ENCODE measurements at regions not wholly inside any gene's neighbourhood (a gene's known extent, or its start where the extent isn't known, plus 50 kb on each side); places are given as distances from the start of the nearest gene placed in this dataset.

- intact Hi-C loops (cut with micrococcal nuclease; ENCODE audit: unreplicated experiment): no loop called here
- Mint-ChIP-seq H3K4me1 (ENCODE audit: low read depth, unreplicated experiment) (no peaks in the 10 kb centered on the region), H3K36me3 (ENCODE audit: insufficient read depth, unreplicated experiment) (no peaks in the 10 kb centered on the region), H3K9me3 (ENCODE audit: unreplicated experiment) (peaks cover 18% of the 10 kb centered on the region), H3K27me3 (ENCODE audit: insufficient read depth, unreplicated experiment) (peaks cover 11% of the 10 kb centered on the region), H3K27ac (ENCODE audit: unreplicated experiment) (no peak overlapping the region), H3K4me3 (ENCODE audit: unreplicated experiment) (no peak overlapping the region)
- Histone ChIP-seq H3K27me3 (replicated peaks; ENCODE audit: control insufficient read depth, insufficient read depth, low read length) (no peaks in the 10 kb centered on the region), H3K9me3 (no peaks in the 10 kb centered on the region), H3K4me3 (ENCODE audit: low read depth, low read length) (no peak overlapping the region), H3K36me3 (ENCODE audit: control insufficient read depth, insufficient read depth, low read length) (no peaks in the 10 kb centered on the region), H3K4me1 (no peaks in the 10 kb centered on the region)
- no peak for TF ChIP-seq CTCF (IDR thresholded peaks at IDR 0.05; ENCODE audit: insufficient read depth in 1 of 2, low read depth in 1 of 2, low read length in 1 of 2, severe bottlenecking in 1 of 2, unreplicated experiment in 1 of 2)
- POLR2A ChIA-PET: no interaction called here
- DNase-seq: no peak
- CTCF ChIA-PET: no interaction called here
- no TSS peak for BruUV-seq (replicated peaks)
Observed at GRCh38 chr22:22984967-22985366, 85.4 kb upstream of the GNAZ start.

- no peak overlapping the region for H3K4me3 Mint-ChIP-seq (ENCODE audit: unreplicated experiment)
- H3K27me3 ChIP-seq (replicated peaks; ENCODE audit: control insufficient read depth, insufficient read depth, low read length): no peaks in the 10 kb centered on the region
- intact Hi-C loops (cut with micrococcal nuclease; ENCODE audit: unreplicated experiment): no loop called here
- no peaks in the 10 kb centered on the region for H3K4me1 ChIP-seq
- peaks cover 18% of the 10 kb centered on the region for H3K9me3 Mint-ChIP-seq (ENCODE audit: unreplicated experiment)
- POLR2A ChIA-PET: no interaction called here
- no peak for DNase-seq
- no peak for TF ChIP-seq CTCF (IDR thresholded peaks at IDR 0.05; ENCODE audit: insufficient read depth in 1 of 2, low read depth in 1 of 2, low read length in 1 of 2, severe bottlenecking in 1 of 2, unreplicated experiment in 1 of 2)
- CTCF ChIA-PET: no interaction called here
- no peaks in the 10 kb centered on the region for H3K9me3 ChIP-seq
- BruUV-seq (replicated peaks): no TSS peak
- H3K4me1 Mint-ChIP-seq (ENCODE audit: low read depth, unreplicated experiment): peaks cover 3% of the 10 kb centered on the region
- no peak overlapping the region for H3K4me3 ChIP-seq (ENCODE audit: low read depth, low read length)
- no peaks in the 10 kb centered on the region for H3K36me3 Mint-ChIP-seq (ENCODE audit: insufficient read depth, unreplicated experiment)
- no peaks in the 10 kb centered on the region for H3K36me3 ChIP-seq (ENCODE audit: control insufficient read depth, insufficient read depth, low read length)
- peaks cover 14% of the 10 kb centered on the region for H3K27me3 Mint-ChIP-seq (ENCODE audit: insufficient read depth, unreplicated experiment)
- no peak overlapping the region for H3K27ac Mint-ChIP-seq (ENCODE audit: unreplicated experiment)
Observed at GRCh38 chr22:22986008-22986407, 84.3 kb upstream of the GNAZ start.

GRCh38 chr22:22986640-22987039, 83.7 kb upstream of the GNAZ start:
- no peak for TF ChIP-seq CTCF (IDR thresholded peaks at IDR 0.05; ENCODE audit: insufficient read depth in 1 of 2, low read depth in 1 of 2, low read length in 1 of 2, severe bottlenecking in 1 of 2, unreplicated experiment in 1 of 2)
- H3K27ac Mint-ChIP-seq (ENCODE audit: unreplicated experiment): no peak overlapping the region
- H3K4me1 Mint-ChIP-seq (ENCODE audit: low read depth, unreplicated experiment): peaks cover 7% of the 10 kb centered on the region
- no peaks in the 10 kb centered on the region for H3K36me3 ChIP-seq (ENCODE audit: control insufficient read depth, insufficient read depth, low read length)
- no peak overlapping the region for H3K4me3 Mint-ChIP-seq (ENCODE audit: unreplicated experiment)
- no peaks in the 10 kb centered on the region for H3K27me3 ChIP-seq (replicated peaks; ENCODE audit: control insufficient read depth, insufficient read depth, low read length)
- peaks cover 12% of the 10 kb centered on the region for H3K9me3 Mint-ChIP-seq (ENCODE audit: unreplicated experiment)
- H3K9me3 ChIP-seq: no peaks in the 10 kb centered on the region
- ChIA-PET POLR2A (no interaction called here), CTCF (no interaction called here)
- H3K4me3 ChIP-seq (ENCODE audit: low read depth, low read length): no peak overlapping the region
- DNase-seq: no peak
- BruUV-seq (replicated peaks): no TSS peak
- H3K4me1 ChIP-seq: no peaks in the 10 kb centered on the region
- no peaks in the 10 kb centered on the region for H3K36me3 Mint-ChIP-seq (ENCODE audit: insufficient read depth, unreplicated experiment)
- H3K27me3 Mint-ChIP-seq (ENCODE audit: insufficient read depth, unreplicated experiment): peaks cover 14% of the 10 kb centered on the region
- intact Hi-C loops (cut with micrococcal nuclease; ENCODE audit: unreplicated experiment): no loop called here
